PC-3 (cell line): ENCODE measurements at regions not wholly inside any gene's neighbourhood (a gene's known extent, or its start where the extent isn't known, plus 50 kb on each side); places are given as distances from the start of the nearest gene placed in this dataset.

Experiments
- CTCF ChIP-seq: fragments of 300-600 bp; sonication (generic); conservative IDR thresholded peaks from 2 replicates; pipeline ENCODE4 v1.5.1; 2017; ENCODE audit warnings: antibody characterized with exemption, low read depth, mild to moderate bottlenecking, low read length
- EZH2 ChIP-seq: fragments of 300-600 bp; sonication (generic); IDR thresholded peaks from one replicate; pipeline ENCODE4 v1.6.1; 2017; ENCODE audit warnings: antibody characterized with exemption, mild to moderate bottlenecking, low read length; ENCODE audit not compliant: unreplicated experiment
- EZH2phosphoT487 ChIP-seq: fragments of 300-600 bp; sonication (generic); IDR thresholded peaks from 2 replicates; pipeline ENCODE4 v1.6.1; 2018; ENCODE audit warnings: mild to moderate bottlenecking, antibody characterized with exemption, low read length, borderline replicate concordance

- TF ChIP-seq CTCF, result no peak
- TF ChIP-seq EZH2, result no peak
- TF ChIP-seq EZH2phosphoT487, result no peak
Observed at GRCh38 chr22:27139935-27140511, 482.6 kb downstream of the MIAT start.
